Coronary artery (tissue), 2 donors: ENCODE measurements at regions not wholly inside any gene's neighbourhood (a gene's known extent, or its start where the extent isn't known, plus 50 kb on each side); places are given as distances from the start of the nearest gene placed in this dataset.
A peak's percentile ranks its signal among the peaks of the same experiment; 100 is the strongest.

Source experiments
- DNase-seq: peaks from one replicate; pipeline ENCODE4 v3.0.0-alpha.2; 2017; ENCODE audit warnings: low spot score
- H3K27ac ChIP-seq, 2 donors: fragments of 200-600 bp; sonication (generic); one replicate each; pipeline ENCODE4 v1.5.1; 2016 to 2019
- H3K4me3 ChIP-seq: fragments of 200-600 bp; sonication (generic); 2 replicates; pipeline ENCODE4 v1.5.1; 2016; ENCODE audit warnings: mild to moderate bottlenecking, moderate library complexity
- CTCF ChIP-seq: fragments of 200-600 bp; sonication (generic); IDR thresholded peaks from one replicate; pipeline ENCODE4 v1.5.1; 2019; ENCODE audit warnings: antibody characterized with exemption

DNA sequence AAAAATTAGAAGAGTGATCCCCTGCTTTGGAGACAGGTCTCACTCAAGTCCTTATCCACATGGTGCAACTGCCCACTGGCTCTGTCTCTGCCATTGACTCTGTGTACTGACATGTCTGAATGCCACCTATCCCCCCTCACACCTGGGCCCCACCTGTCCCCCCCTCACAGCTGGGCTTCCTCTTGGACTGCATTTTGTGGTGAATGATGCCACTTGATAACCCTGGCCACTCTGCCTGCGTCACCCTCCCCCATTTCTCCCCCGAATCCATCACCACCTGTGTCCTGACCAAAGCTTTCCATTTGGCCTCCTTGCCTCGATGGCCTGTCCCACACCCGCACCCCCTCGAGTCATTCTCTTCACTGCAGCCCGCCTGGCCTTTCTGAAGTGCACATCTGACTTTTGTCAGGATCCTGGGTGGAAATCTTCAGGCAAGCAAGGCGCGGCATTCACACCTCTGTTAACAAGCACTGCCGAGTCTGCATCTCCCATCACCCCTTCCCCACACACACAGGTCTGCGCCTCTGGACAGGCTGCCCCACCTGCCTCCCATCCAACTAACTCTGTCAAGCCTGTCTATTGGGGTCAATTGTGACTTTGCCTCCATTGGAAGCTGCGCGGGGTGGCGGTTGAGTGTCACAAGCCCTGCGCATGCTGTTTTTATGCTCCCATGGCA is 175.3 kb upstream of the KLF14 start:
- DNase-seq, result peak; percentile 69
- Histone ChIP-seq H3K27ac (peak overlapping the region; percentile 23 to 30), H3K4me3 (peak overlapping the region; percentile 27)
- TF ChIP-seq CTCF, result no peak

GRCh38 chr7:130909881-130910672 is 176.1 kb upstream of the KLF14 start:
- Histone ChIP-seq H3K4me3 (peak overlapping the region; percentile 27), H3K27ac (peak overlapping the region; percentile 30 to 88)
- TF ChIP-seq CTCF, result no peak

GRCh38 chr7:130910949-130911944 is 177.2 kb upstream of the KLF14 start:
- no peak for TF ChIP-seq CTCF
- peak; percentile 52 for DNase-seq
- Histone ChIP-seq H3K27ac (peak overlapping the region; percentile 87 to 88), H3K4me3 (peak overlapping the region; percentile 72)

More at GRCh38 chr7:130909881-130910672, 176.1 kb upstream of the KLF14 start:
- DNase-seq, result peak; percentile 22

GRCh38 chr7:130912082-130912861 is 178.3 kb upstream of the KLF14 start:
- no peak for TF ChIP-seq CTCF

GRCh38 chr7:130912862-130913638 is 179.0 kb upstream of the KLF14 start:
- no peak for TF ChIP-seq CTCF
- peak overlapping the region; percentile 87 to 88 for H3K27ac ChIP-seq
- H3K4me3 ChIP-seq, result peak overlapping the region; percentile 72
- peak; percentile 92 for DNase-seq

More at GRCh38 chr7:130912082-130912861, 178.3 kb upstream of the KLF14 start:
- DNase-seq, result peak; percentile 62
- Histone ChIP-seq H3K27ac (peak overlapping the region; percentile 87 to 88), H3K4me3 (peak overlapping the region; percentile 72)
